ENCODE measurements at regions not wholly inside any gene's neighbourhood (a gene's known extent, or its start where the extent isn't known, plus 50 kb on each side); places are given as distances from the start of the nearest gene placed in this dataset.
"Not testable (repeated sequence)": the region's sequence is repeated elsewhere in the genome, so short reads cannot be mapped to it uniquely, and the experiment has no call there.

DNA sequence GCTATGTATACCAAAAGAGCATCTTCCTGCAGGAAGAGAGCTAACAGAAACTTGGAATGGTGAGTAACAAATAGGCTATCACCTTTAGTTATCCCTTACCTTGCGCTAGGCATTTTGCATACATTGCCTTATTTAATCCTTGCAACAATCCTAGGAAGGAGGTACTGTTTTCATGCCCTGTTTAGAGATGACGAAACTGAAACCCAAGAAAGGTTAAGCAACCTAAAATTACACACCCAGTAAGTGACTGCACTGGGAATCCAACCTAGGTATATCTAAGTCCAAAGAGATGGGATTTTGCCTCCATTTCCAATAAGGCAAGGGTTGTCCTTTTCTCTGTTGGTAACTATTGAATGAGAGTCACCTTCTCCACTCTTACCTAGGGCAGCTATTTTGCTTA, 144.5 kb downstream of the TM2D1 start:
- no peak for DNase-seq (ENCODE audit: low spot score)

DNA sequence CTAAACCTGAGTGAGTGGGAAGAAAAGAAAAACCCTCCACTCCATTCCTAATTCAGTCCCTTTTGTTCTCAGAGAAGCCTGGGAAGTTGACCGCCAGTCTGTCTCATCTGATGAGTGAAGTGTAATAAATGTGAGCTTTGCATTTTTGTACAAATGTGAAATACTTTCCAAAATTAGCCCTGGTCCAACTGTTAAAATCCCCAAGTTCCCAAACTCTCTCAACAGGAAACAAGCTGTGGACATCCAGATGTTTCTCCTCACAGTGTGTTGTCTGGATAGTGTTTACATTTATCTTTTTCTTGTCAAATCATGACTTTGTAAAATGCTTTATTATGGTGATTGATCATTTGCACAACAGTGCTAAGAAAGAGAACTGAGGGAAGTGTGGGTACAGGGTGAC, 145.1 kb downstream of the TM2D1 start:
- no peak for DNase-seq (ENCODE audit: low spot score)

DNA sequence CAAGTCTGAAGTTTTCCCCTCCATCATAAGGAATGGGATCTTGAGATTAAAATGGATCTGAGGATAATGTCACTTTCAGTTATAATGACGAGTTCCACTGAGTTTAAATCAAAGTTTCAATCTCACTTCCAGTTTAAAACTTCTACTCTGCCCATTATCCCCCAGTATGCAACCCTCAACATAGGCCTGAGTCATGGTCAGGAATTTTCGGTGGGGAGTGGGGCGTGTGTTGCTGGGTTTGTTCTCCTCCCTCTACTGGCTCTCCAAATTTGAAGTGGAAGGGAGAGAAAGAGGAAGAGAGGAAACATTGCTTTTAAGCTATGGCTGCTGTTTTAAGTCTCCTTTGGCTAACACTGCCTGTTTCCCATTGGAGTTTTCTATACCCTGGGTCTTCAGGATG, 152.9 kb downstream of the TM2D1 start:
- DNase-seq (ENCODE audit: low spot score), result no peak

DNA sequence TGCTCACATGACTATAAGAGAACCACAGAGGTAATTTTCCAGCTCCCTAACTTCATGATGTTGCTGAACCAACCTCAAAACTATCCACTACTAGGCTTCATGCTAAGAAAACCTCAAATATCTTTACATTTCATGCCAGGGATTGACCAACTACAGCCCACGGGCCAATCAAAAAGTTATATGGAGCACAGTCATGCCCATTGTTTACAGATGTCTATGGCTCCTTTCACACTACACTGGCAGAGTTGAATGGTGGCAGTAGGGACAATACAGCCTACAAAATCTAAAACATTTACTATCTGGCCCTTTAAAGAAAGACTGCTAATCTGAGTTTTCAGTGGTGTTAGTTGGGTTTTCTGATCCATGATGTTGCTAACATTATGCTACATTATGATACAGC, 154.8 kb downstream of the TM2D1 start:
- DNase-seq (ENCODE audit: low spot score), result no peak

GRCh38 chr1:61569303-61569621, 155.7 kb downstream of the TM2D1 start:
- DNase-seq (ENCODE audit: low spot score), result no peak

DNA sequence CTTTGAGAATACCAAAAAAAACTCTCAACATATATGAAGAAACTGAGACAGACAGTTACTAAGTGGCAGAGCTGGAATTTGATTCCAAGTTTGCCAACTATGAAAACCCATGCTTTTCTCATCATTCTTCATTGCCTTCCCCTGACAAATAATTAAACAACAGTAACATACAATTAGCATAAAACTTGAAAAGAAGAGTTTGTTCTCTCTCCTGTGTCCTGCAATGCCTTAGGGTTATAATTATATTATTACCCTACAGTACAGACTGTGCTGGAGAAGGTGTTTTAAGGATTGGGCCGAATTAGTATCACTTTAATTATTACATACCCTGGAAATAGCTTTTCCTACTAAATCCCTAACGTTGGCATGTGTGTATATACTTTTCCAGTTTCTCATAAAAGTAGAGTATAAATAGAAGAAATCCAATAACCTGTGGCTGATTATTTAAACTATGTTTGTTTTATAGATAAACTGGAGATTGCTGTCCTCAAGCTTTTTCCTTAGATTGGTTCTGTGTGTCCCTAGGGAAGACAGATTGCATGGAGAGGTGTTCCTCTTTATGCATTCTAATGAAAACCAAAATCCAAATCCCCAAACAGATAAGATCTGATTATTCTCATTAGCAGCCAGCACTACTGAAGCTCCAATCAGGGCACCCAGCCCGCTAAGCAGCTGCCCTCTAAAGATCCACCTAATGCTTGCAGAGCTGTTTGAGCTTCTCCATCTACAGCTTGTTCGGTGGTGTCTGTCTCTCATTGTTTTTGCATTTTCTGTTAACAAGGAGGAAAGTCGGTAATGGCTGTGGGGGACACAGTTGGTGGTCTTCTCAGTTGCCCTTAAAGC, 156.3 kb downstream of the TM2D1 start:
- no peak for DNase-seq (ENCODE audit: low spot score)

GRCh38 chr1:61566177-61566576, 158.8 kb downstream of the TM2D1 start:
- DNase-seq (ENCODE audit: low spot score), result no peak

DNA sequence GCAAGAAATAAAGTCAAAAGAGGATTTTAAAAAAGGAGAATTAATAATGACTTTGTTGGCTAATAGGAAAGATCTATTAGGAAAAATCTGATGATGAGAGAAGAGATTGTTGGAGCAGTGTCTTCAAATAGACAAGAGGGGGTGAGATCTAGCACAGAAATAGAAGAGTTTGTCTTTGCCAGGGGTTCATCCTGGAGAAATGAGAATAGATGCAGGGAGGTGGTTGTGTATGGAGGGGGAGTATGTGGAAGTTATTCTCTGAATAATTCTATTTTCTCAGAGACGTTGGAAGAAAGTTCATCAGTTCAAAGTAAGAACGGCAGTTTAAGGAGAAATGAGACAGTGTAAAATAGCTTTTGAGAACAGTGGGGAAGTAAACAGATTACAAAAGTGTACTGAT, 161.3 kb downstream of the TM2D1 start:
- no peak for DNase-seq (ENCODE audit: low spot score)

DNA sequence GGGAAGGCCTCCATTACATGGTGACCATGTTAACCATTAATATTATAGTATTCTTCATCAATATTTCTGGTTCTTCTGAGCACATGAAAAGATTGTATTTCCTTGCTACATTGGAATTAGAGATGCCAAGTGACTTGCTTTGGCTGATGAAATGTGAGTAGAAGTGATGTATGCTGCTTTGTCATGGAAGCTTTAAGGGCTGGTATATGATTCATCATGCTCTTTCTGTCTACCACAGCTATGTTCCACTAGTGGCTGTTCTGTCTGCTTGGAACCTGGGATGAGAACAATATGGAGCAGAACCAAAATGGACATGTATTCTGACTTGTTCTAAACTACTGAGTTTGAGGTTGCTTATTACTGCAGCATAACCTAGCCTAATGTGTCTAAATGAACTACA, 163.3 kb downstream of the TM2D1 start:
- DNase-seq (ENCODE audit: low spot score), result no peak

DNA sequence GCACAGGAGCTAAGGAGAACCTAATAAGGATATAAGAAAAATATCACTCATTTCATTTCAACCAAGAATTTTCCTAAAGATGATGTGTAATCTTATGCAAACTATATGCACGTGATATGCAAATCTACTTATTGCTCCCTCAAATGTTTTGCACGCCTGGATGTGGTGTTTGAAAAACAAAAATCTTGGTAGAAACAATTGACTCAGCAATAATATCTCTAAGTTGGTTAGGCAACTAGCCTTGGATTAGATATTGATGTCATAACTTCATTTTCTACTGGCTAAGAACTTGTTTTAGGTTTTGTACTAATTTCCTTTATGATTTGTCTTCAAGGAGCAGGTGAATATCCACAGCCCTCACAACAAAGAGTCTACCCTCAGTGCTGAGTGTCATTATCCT, 164.6 kb downstream of the TM2D1 start:
- no peak for DNase-seq (ENCODE audit: low spot score)

DNA sequence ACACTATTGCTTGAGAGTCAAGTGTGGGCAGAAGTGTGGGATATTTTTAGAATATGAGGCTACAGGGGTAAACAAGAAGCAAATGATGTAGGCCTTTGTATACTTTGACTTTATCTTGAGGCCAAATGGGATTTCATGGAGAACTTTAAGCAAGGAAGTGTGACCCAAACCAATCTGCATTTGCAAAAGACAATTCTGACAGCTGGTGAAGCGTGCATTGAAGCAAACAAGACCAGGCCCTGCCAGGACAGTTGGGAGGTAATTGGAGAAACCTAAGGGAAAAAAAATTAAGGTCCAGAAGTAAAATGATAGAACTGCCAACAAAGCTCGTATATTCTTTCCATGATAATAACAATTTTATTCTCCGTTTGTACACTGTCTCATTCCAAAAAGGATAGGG, 168.3 kb downstream of the TM2D1 start:
- no peak for DNase-seq (ENCODE audit: low spot score)

- DNase-seq (ENCODE audit: low spot score), result no peak
Measured at GRCh38 chr1:61552630-61553305, 172.2 kb downstream of the TM2D1 start.

- DNase-seq (ENCODE audit: low spot score), result not testable (repeated sequence)
Measured at GRCh38 chr1:61547302-61547701, 177.6 kb downstream of the TM2D1 start.

- DNase-seq (ENCODE audit: low spot score), result not testable (repeated sequence)
Measured at GRCh38 chr1:61544870-61545269, 180.1 kb downstream of the TM2D1 start.

- not testable (repeated sequence) for DNase-seq (ENCODE audit: low spot score)
Measured at GRCh38 chr1:61543498-61543897, 181.4 kb downstream of the TM2D1 start.

GRCh38 chr1:61539720-61540462, 185.1 kb downstream of the TM2D1 start:
- DNase-seq (ENCODE audit: low spot score), result no peak

GRCh38 chr1:61538228-61538627, 186.7 kb downstream of the TM2D1 start:
- DNase-seq (ENCODE audit: low spot score), result no peak

GRCh38 chr1:61536174-61537108, 188.5 kb downstream of the TM2D1 start:
- no peak for DNase-seq (ENCODE audit: low spot score)

- no peak for DNase-seq (ENCODE audit: low spot score)
Measured at GRCh38 chr1:61534847-61535246, 190.1 kb downstream of the TM2D1 start.

DNA sequence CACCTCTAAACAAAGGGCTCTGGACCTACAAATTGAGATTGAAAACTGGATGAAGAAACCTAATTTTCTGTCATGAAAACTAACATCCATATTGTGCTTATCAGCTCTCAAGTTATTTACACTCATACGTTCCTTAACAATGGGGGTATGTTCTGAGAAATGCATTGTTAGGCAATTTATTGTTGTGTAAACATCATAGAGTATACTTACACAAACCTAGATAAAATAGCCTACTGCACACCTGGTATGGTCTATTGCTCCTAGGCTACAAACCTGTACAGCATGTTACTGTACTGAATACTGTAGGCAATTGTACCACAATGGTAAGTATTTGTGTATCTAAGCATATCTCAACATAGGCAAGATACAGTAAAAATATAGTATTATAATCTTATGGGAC, 191.4 kb downstream of the TM2D1 start:
- DNase-seq (ENCODE audit: low spot score), result no peak

GRCh38 chr1:61531716-61532115, 193.2 kb downstream of the TM2D1 start:
- no peak for DNase-seq (ENCODE audit: low spot score)

All from mucosa of gallbladder (tissue), 1 donor.